ENCODE measurements at regions not wholly inside any gene's neighbourhood (a gene's known extent, or its start where the extent isn't known, plus 50 kb on each side); places are given as distances from the start of the nearest gene placed in this dataset.

DNA sequence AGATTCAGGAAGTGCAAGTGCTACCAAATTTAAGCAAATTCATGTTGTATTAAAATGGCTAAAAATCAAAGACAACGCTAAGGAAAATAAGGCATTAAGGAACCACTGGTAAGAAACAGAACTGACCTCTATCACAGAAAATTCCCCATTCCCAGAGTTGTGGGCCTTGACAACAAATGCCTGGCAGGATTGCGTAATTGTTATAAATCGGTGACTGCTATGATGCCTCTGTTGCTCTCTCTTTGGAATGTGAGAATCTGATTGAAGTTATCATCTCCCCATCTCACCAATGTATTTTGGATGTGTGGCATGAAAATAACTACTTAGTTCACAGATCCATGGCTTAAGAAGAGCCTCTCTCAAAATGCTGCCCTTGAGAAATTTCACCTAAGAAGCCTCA is 257.3 kb downstream of the OGFRL1 start:
- no peak for TF ChIP-seq POLR2A (IDR thresholded peaks at IDR 0.05)
- TF ChIP-seq, protein P1, sequence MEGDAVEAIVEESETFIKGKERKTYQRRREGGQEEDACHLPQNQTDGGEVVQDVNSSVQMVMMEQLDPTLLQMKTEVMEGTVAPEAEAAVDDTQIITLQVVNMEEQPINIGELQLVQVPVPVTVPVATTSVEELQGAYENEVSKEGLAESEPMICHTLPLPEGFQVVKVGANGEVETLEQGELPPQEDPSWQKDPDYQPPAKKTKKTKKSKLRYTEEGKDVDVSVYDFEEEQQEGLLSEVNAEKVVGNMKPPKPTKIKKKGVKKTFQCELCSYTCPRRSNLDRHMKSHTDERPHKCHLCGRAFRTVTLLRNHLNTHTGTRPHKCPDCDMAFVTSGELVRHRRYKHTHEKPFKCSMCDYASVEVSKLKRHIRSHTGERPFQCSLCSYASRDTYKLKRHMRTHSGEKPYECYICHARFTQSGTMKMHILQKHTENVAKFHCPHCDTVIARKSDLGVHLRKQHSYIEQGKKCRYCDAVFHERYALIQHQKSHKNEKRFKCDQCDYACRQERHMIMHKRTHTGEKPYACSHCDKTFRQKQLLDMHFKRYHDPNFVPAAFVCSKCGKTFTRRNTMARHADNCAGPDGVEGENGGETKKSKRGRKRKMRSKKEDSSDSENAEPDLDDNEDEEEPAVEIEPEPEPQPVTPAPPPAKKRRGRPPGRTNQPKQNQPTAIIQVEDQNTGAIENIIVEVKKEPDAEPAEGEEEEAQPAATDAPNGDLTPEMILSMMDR (IDR thresholded peaks at IDR 0.05) = no peak

All from thyroid gland (tissue), 4 donors.